Hepatocyte (in vitro differentiated cells): ENCODE measurements at regions not wholly inside any gene's neighbourhood (a gene's known extent, or its start where the extent isn't known, plus 50 kb on each side); places are given as distances from the start of the nearest gene placed in this dataset.

Source experiments
- DNase-seq: peaks from one replicate; pipeline ENCODE4 v3.0.0-alpha.2; 2016; ENCODE audit warnings: low spot score
- H2AFZ ChIP-seq: fragments of 200-600 bp; sonication (generic); 2 replicates; pipeline ENCODE4 v1.6.0; 2016; ENCODE audit warnings: antibody characterized with exemption, mild to moderate bottlenecking
- H3K27ac ChIP-seq: fragments of 200-600 bp; sonication (generic); 2 replicates; pipeline ENCODE4 v1.5.1; 2016; ENCODE audit warnings: mild to moderate bottlenecking
- H3K27me3 ChIP-seq: fragments of 200-600 bp; sonication (generic); 2 replicates; pipeline ENCODE4 v1.6.1; 2016
- H3K36me3 ChIP-seq: fragments of 200-600 bp; sonication (generic); replicated peaks from 2 replicates; pipeline ENCODE4 v1.5.1; 2016; ENCODE audit warnings: low read depth; ENCODE audit not compliant: insufficient read depth
- H3K4me1 ChIP-seq: fragments of 200-600 bp; sonication (generic); 2 replicates; pipeline ENCODE4 v1.5.1; 2016; ENCODE audit warnings: mild to moderate bottlenecking, moderate library complexity; ENCODE audit not compliant: insufficient read depth
- H3K4me2 ChIP-seq: fragments of 200-600 bp; sonication (generic); 2 replicates; pipeline ENCODE4 v1.6.0; 2016
- H3K4me3 ChIP-seq: fragments of 200-600 bp; sonication (generic); 2 replicates; pipeline ENCODE4 v1.5.1; 2016; ENCODE audit warnings: mild to moderate bottlenecking
- H3K79me2 ChIP-seq: fragments of 200-600 bp; sonication (generic); 2 replicates; pipeline ENCODE4 v1.6.0; 2017; ENCODE audit warnings: mild to moderate bottlenecking
- H3K9me2 ChIP-seq: fragments of 200-600 bp; sonication (generic); replicated peaks from 2 replicates; pipeline ENCODE4 v1.6.0; 2017; ENCODE audit warnings: mild to moderate bottlenecking; ENCODE audit not compliant: insufficient read depth
- H3K9me3 ChIP-seq: fragments of 200-600 bp; sonication (generic); 2 replicates; pipeline ENCODE4 v1.5.1; 2016; ENCODE audit warnings: low read depth, mild to moderate bottlenecking
- H4K20me1 ChIP-seq: fragments of 200-600 bp; sonication (generic); 2 replicates; pipeline ENCODE4 v1.6.0; 2016; ENCODE audit warnings: mild to moderate bottlenecking; ENCODE audit not compliant: insufficient read depth, poor library complexity, severe bottlenecking
- CTCF ChIP-seq: fragments of 200-600 bp; sonication (generic); IDR thresholded peaks from 2 replicates; pipeline ENCODE4 v1.5.1; 2016; ENCODE audit warnings: antibody characterized with exemption, mild to moderate bottlenecking; ENCODE audit not compliant: poor library complexity
- EZH2 ChIP-seq: fragments of 200-600 bp; sonication (generic); IDR thresholded peaks from 2 replicates; pipeline ENCODE4 v1.6.1; 2016; ENCODE audit warnings: antibody characterized with exemption, mild to moderate bottlenecking, borderline replicate concordance
- EZH2phosphoT487 ChIP-seq: fragments of 200-600 bp; sonication (generic); IDR thresholded peaks from one replicate; pipeline ENCODE4 v1.6.1; 2018; ENCODE audit warnings: antibody characterized with exemption, mild to moderate bottlenecking, low read depth, moderate library complexity; ENCODE audit not compliant: unreplicated experiment, severe bottlenecking
- WGBS: methylation state at CpG from one replicate; pipeline ENCODE4 v1.1.6; 2016; ENCODE audit warnings: low lambda C conversion rate; ENCODE audit errors: missing lambda C conversion rate; 5-methylcytosine and 5-hydroxymethylcytosine counted together

DNA sequence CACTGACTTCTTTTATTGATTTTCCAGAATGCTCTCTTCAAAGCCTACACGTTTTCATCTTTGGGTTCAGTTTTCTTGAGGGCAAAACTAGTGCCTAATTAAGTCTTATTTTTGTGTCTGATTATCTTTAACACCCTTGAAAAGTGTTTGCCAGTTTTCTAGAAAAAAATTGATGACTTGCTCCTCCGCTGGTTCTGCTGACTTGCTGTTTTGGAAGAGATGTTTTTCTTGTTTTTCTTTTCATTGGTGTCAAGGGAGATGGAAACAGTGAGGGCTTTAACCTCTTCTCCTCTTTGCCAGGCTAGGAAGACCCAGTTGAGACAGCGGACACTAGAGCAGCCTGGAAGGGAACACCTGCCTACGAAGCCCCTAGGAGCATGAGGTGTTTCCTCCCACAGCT, 123.7 kb upstream of the EEPD1 start:
- WGBS = 68% methylated on average over 4 of the region's 4 CpGs
- Histone ChIP-seq H3K79me2 (no peaks in the 10 kb centered on the region), H3K9me3 (no peaks in the 10 kb centered on the region), H3K36me3 (no peaks in the 10 kb centered on the region), H3K27me3 (no peaks in the 10 kb centered on the region), H3K4me1 (no peaks in the 10 kb centered on the region), H3K4me3 (no peak overlapping the region), H4K20me1 (no peaks in the 10 kb centered on the region), H3K4me2 (no peak overlapping the region), H3K9me2 (no peaks in the 10 kb centered on the region), H2AFZ (no peak overlapping the region), H3K27ac (no peak overlapping the region)
- TF ChIP-seq EZH2 (no peak), CTCF (no peak), EZH2phosphoT487 (no peak)
- no peak for DNase-seq

DNA sequence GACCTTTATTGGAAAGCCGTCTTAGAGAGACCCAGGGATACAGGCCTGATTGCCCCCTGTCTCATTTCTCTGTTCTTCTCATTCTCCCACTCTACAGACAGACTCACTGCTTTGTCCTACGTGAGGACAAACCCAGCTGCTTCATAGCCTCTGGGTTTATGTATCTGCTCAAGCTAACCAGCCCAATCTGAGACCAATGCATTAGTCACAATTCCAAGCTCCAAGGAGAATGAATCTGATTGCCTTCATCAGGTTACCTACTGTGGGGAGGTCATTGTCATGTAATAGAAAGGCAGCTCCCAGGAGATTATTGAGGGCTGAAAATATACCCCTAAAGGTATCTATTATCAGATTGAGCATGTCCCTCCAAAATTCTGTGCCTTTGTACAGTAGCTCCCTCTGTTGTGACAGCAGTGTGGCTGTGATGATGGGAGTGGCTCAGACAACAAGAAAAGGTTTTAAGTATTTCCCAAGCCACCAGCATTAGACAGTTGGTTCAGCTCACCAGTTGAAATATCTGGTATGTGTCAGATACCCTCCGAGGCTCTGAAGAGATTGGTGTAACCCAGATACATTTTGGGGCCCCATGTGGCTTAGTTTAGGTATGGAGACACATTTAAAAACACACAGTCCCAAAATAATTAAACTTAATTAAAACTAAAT, 123.1 kb upstream of the EEPD1 start:
- no peaks in the 10 kb centered on the region for H3K9me2 ChIP-seq
- no peak overlapping the region for H3K4me2 ChIP-seq
- no peaks in the 10 kb centered on the region for H4K20me1 ChIP-seq
- H3K27ac ChIP-seq = no peak overlapping the region
- no peaks in the 10 kb centered on the region for H3K36me3 ChIP-seq
- no peak overlapping the region for H3K4me3 ChIP-seq
- TF ChIP-seq CTCF (no peak), EZH2phosphoT487 (no peak), EZH2 (no peak)
- H3K4me1 ChIP-seq = no peaks in the 10 kb centered on the region
- WGBS = 82% methylated on average over 3 of the region's 3 CpGs
- no peaks in the 10 kb centered on the region for H3K9me3 ChIP-seq
- DNase-seq = no peak
- H3K79me2 ChIP-seq = no peaks in the 10 kb centered on the region
- H3K27me3 ChIP-seq = no peaks in the 10 kb centered on the region
- H2AFZ ChIP-seq = no peak overlapping the region

DNA sequence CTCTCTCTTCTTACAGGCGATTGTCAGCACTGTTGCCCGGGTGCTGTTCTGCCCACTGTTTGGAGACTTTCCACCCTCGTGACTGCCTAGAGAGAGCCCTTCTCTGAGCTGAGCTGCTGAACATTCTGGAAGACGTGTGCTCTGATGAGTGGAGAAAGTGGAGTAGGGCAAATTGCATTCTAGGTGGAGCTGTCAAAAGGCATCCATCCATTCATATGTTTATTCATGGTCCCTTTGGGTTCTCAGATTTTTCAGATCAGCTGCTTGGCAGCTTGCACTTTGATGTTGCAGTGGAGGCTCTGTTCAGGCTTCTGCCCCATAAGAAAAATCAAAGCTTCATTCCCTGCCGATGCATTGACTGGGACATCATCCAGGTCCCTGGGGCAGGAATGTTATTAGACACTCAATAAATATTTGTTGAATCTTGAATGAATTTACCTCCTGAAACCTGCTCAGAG, 120.7 kb upstream of the EEPD1 start:
- Histone ChIP-seq H4K20me1 (no peaks in the 10 kb centered on the region), H3K36me3 (no peaks in the 10 kb centered on the region), H2AFZ (no peak overlapping the region), H3K27ac (no peak overlapping the region), H3K79me2 (no peaks in the 10 kb centered on the region), H3K27me3 (no peaks in the 10 kb centered on the region), H3K4me2 (no peak overlapping the region), H3K4me3 (no peak overlapping the region), H3K4me1 (peaks cover 12% of the 10 kb centered on the region), H3K9me2 (no peaks in the 10 kb centered on the region), H3K9me3 (no peaks in the 10 kb centered on the region)
- TF ChIP-seq EZH2phosphoT487 (no peak), CTCF (no peak)
- 65% methylated on average over 5 of the region's 5 CpGs for WGBS
- no peak for DNase-seq
